ENCODE measurements at regions not wholly inside any gene's neighbourhood (a gene's known extent, or its start where the extent isn't known, plus 50 kb on each side); places are given as distances from the start of the nearest gene placed in this dataset.
"Not testable (repeated sequence)": the region's sequence is repeated elsewhere in the genome, so short reads cannot be mapped to it uniquely, and the experiment has no call there.

- H3K79me2 ChIP-seq (ENCODE audit: insufficient read depth, low read length); H3K4me1 ChIP-seq (ENCODE audit: insufficient read depth, low read length); H3K4me2 ChIP-seq (ENCODE audit: low read depth, low read length); FAIRE-seq; in situ Hi-C loops (cut with HindIII; ENCODE audit: extremely low pct_ligation_motif_present, low pct_unique_long_range_greater_than_20kb); H3K27ac ChIP-seq (ENCODE audit: extremely low read length, insufficient read depth, low read length); DNase-seq (ENCODE audit: low spot score); H3K9me3 ChIP-seq (ENCODE audit: low read length); H4K20me1 ChIP-seq (ENCODE audit: insufficient read depth, low read length); H3K27me3 ChIP-seq (ENCODE audit: control insufficient read depth in 1 of 2, insufficient read depth in 2 of 2, low read length in 2 of 2); CTCF ChIA-PET (ENCODE audit: low intra/inter-chr PET ratio, low total read pairs); ATAC-seq; BruUV-seq (replicated peaks); H3K9ac ChIP-seq (ENCODE audit: insufficient read depth, low read depth, low read length); H3K36me3 ChIP-seq (replicated peaks in 1 of 2; ENCODE audit: control insufficient read depth in 1 of 2, insufficient read depth in 2 of 2, low read length in 2 of 2); H2AFZ ChIP-seq (ENCODE audit: low read length); H3K4me3 ChIP-seq (replicated peaks in 1 of 3; ENCODE audit: insufficient read depth in 1 of 3, low read depth in 2 of 3, low read length in 3 of 3); POLR2A ChIA-PET: not testable (repeated sequence)
- 59% methylated on average over 8 of the region's 8 CpGs for WGBS (ENCODE audit: low lambda C conversion rate)
- intact Hi-C loops (cut with micrococcal nuclease; ENCODE audit: unreplicated experiment) = loop anchor here (10.0 kb wide), 1 partner anchor 186 kb away; no protein-coding TSS in a partner anchor
These were observed 234.0 kb upstream of the NRIP1 start for GRCh38 chr21:15298755-15299154.

- 46% methylated on average over 2 of the region's 2 CpGs for WGBS (ENCODE audit: low lambda C conversion rate)
- TF ChIP-seq ZNF512 (CRISPR knock-in tag; IDR thresholded peaks at IDR 0.05) (no peak), TAF1 (CRISPR knock-in tag; IDR thresholded peaks at IDR 0.05) (no peak), SP4 (CRISPR knock-in tag; IDR thresholded peaks at IDR 0.05) (no peak), YY1 (IDR thresholded peaks at IDR 0.05; ENCODE audit: insufficient read depth, insufficient replicate concordance, low read depth, low read length) (no peak), U2AF2 (IDR thresholded peaks at IDR 0.05; ENCODE audit: low read depth, low read length) (no peak), NFATC3 (CRISPR knock-in tag; IDR thresholded peaks at IDR 0.05) (no peak), NCOR1 (IDR thresholded peaks at IDR 0.05; ENCODE audit: borderline replicate concordance, low read length) (no peak), RBFOX2 (IDR thresholded peaks at IDR 0.05; ENCODE audit: low read depth, low read length) (no peak), REXO4 (CRISPR knock-in tag; IDR thresholded peaks at IDR 0.05; ENCODE audit: borderline replicate concordance) (no peak), U2AF1 (optimal IDR thresholded peaks at IDR 0.05; ENCODE audit: low read depth, low read length) (no peak), SALL2 (CRISPR knock-in tag; IDR thresholded peaks at IDR 0.05) (no peak)
- POLR2A ChIA-PET = no interaction called here
- Histone ChIP-seq H3K36me3 (replicated peaks in 1 of 2; ENCODE audit: control insufficient read depth in 1 of 2, insufficient read depth in 2 of 2, low read length in 2 of 2) (no peaks in the 10 kb centered on the region), H3K4me3 (replicated peaks in 1 of 3; ENCODE audit: insufficient read depth in 1 of 3, low read depth in 2 of 3, low read length in 3 of 3) (no peak overlapping the region), H3K4me2 (ENCODE audit: low read depth, low read length) (no peak overlapping the region), H3K79me2 (ENCODE audit: insufficient read depth, low read length) (no peaks in the 10 kb centered on the region), H3K27ac (ENCODE audit: extremely low read length, insufficient read depth, low read length) (no peak overlapping the region), H3K9me3 (ENCODE audit: low read length) (peaks cover 8% of the 10 kb centered on the region), H3K9ac (ENCODE audit: insufficient read depth, low read depth, low read length) (no peak overlapping the region), H3K4me1 (ENCODE audit: insufficient read depth, low read length) (no peaks in the 10 kb centered on the region), H4K20me1 (ENCODE audit: insufficient read depth, low read length) (no peaks in the 10 kb centered on the region), H2AFZ (ENCODE audit: low read length) (no peak overlapping the region), H3K27me3 (ENCODE audit: control insufficient read depth in 1 of 2, insufficient read depth in 2 of 2, low read length in 2 of 2) (no peaks in the 10 kb centered on the region)
- CTCF ChIA-PET (ENCODE audit: low intra/inter-chr PET ratio, low total read pairs) = no interaction called here
- no peak for ATAC-seq
- no TSS peak for BruUV-seq (replicated peaks)
- in situ Hi-C loops (cut with HindIII; ENCODE audit: extremely low pct_ligation_motif_present, low pct_unique_long_range_greater_than_20kb) (no loop called here), intact Hi-C loops (cut with micrococcal nuclease; ENCODE audit: unreplicated experiment) (no loop called here)
- DNase-seq (ENCODE audit: low spot score) = no peak
- FAIRE-seq = no peak
These were observed 235.3 kb upstream of the NRIP1 start for GRCh38 chr21:15300131-15300530.
